ENCODE measurements at regions not wholly inside any gene's neighbourhood (a gene's known extent, or its start where the extent isn't known, plus 50 kb on each side); places are given as distances from the start of the nearest gene placed in this dataset.

GRCh38 chr5:58244819-58245475 lies 214.9 kb downstream of the PLK2 start:
- no peak overlapping the region for H3K27ac ChIP-seq
- TF ChIP-seq ZFX (IDR thresholded peaks at IDR 0.05) = no peak
- TF ChIP-seq, protein P1, sequence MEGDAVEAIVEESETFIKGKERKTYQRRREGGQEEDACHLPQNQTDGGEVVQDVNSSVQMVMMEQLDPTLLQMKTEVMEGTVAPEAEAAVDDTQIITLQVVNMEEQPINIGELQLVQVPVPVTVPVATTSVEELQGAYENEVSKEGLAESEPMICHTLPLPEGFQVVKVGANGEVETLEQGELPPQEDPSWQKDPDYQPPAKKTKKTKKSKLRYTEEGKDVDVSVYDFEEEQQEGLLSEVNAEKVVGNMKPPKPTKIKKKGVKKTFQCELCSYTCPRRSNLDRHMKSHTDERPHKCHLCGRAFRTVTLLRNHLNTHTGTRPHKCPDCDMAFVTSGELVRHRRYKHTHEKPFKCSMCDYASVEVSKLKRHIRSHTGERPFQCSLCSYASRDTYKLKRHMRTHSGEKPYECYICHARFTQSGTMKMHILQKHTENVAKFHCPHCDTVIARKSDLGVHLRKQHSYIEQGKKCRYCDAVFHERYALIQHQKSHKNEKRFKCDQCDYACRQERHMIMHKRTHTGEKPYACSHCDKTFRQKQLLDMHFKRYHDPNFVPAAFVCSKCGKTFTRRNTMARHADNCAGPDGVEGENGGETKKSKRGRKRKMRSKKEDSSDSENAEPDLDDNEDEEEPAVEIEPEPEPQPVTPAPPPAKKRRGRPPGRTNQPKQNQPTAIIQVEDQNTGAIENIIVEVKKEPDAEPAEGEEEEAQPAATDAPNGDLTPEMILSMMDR (conservative IDR thresholded peaks at IDR 0.05) = no peak

- TF ChIP-seq, protein P1 (conservative IDR thresholded peaks at IDR 0.05) = no peak
- TF ChIP-seq ZFX (IDR thresholded peaks at IDR 0.05) = no peak
- H3K27ac ChIP-seq = no peak overlapping the region
Measured at GRCh38 chr5:58241389-58241788, 218.5 kb downstream of the PLK2 start.

- TF ChIP-seq, protein P1 (conservative IDR thresholded peaks at IDR 0.05) = no peak
- no peak for TF ChIP-seq ZFX (IDR thresholded peaks at IDR 0.05)
- H3K27ac ChIP-seq = no peak overlapping the region
Measured at GRCh38 chr5:58240322-58240721, 219.6 kb downstream of the PLK2 start.

DNA sequence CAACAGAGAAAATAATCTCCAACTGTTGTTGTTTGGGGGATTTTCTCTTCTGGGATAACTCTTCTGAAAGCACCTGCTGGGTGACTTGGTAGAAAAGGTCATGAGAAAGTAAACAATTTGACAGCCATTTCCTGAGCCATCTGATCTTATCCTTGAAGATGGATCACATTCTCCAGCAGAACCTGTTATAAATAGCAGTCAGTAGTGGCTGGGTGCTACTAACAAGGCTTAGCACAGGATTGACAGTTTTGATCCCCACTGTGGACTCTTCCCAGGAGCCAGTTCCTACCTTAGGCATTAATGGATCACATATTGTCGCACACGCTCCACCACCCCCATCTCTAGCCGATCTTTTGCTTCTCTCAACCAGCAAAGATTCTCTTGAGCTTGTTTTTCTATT lies 220.2 kb downstream of the PLK2 start:
- no peak for TF ChIP-seq ZFX (IDR thresholded peaks at IDR 0.05)
- TF ChIP-seq, protein P1 (conservative IDR thresholded peaks at IDR 0.05) = no peak
- no peak overlapping the region for H3K27ac ChIP-seq

GRCh38 chr5:58239045-58239444 lies 220.8 kb downstream of the PLK2 start:
- TF ChIP-seq, protein P1 (conservative IDR thresholded peaks at IDR 0.05) = no peak
- no peak for TF ChIP-seq ZFX (IDR thresholded peaks at IDR 0.05)
- H3K27ac ChIP-seq = no peak overlapping the region

DNA sequence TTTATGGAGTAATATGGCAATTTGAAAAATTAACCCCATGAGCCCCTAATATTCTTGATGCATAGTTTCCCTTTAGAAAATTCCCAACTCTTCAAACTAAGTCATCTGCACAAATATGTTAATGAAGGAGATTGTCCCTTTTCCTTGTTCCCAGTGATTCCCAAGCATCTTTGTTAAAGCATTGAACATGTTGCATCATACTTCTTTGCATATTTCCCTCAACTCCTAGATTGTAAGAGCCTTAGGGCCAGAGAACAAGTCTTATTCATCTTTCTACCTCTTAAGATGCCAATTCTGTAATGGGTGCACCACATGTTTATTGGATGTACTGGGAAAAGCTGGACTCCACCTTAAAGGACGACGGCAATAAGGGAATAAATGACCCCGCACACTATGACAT lies 223.4 kb downstream of the PLK2 start:
- no peak overlapping the region for H3K27ac ChIP-seq
- no peak for TF ChIP-seq ZFX (IDR thresholded peaks at IDR 0.05)
- TF ChIP-seq, protein P1 (conservative IDR thresholded peaks at IDR 0.05) = no peak

- TF ChIP-seq, protein P1 (conservative IDR thresholded peaks at IDR 0.05) = no peak
- no peak for TF ChIP-seq ZFX (IDR thresholded peaks at IDR 0.05)
- H3K27ac ChIP-seq = no peak overlapping the region
Measured at GRCh38 chr5:58235299-58235698, 224.6 kb downstream of the PLK2 start.
